ENCODE measurements at regions not wholly inside any gene's neighbourhood (a gene's known extent, or its start where the extent isn't known, plus 50 kb on each side); places are given as distances from the start of the nearest gene placed in this dataset.

DNA sequence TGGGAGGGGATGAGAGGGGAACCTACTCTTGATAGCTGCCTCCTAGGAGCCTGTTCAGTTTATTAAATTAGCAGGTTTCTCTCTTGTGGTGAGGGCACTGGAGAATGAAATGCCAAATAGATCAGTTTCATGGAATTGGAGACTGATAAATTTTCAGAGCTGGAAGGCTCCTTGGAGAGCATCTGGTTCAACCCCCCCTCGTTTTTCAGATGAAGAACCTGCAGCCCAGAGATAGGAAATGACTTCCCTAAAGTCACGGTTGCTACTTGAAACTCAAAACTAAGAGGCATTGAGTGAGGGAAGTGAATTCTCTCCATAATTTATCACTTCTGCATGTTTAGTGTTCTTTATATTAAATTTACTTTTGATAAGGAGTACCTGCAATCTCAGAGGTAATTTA, 366.0 kb upstream of the CCL2 start:
- H3K9me3 ChIP-seq (ENCODE audit: control insufficient read depth, insufficient read depth, low read length), result peaks cover 2% of the 10 kb centered on the region; the same call in 1 of the 2 replicates
- H3K4me3 ChIP-seq (ENCODE audit: insufficient read depth, low read depth, low read length), result no peak overlapping the region
- no peaks in the 10 kb centered on the region for H3K4me1 ChIP-seq (ENCODE audit: control insufficient read depth, insufficient read depth, low read length)
- H3K23ac ChIP-seq (ENCODE audit: low read depth, low read length), result no peak overlapping the region
- no peak overlapping the region for H2BK5ac ChIP-seq (ENCODE audit: low read depth, low read length, poor library complexity, severe bottlenecking)
- TF ChIP-seq RAD21 (IDR thresholded peaks at IDR 0.05; ENCODE audit: low read length), result no peak
- TF ChIP-seq CEBPB (IDR thresholded peaks at IDR 0.05; ENCODE audit: low read depth, low read length), result no peak
- TF ChIP-seq, protein P1, sequence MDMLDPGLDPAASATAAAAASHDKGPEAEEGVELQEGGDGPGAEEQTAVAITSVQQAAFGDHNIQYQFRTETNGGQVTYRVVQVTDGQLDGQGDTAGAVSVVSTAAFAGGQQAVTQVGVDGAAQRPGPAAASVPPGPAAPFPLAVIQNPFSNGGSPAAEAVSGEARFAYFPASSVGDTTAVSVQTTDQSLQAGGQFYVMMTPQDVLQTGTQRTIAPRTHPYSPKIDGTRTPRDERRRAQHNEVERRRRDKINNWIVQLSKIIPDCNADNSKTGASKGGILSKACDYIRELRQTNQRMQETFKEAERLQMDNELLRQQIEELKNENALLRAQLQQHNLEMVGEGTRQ (IDR thresholded peaks at IDR 0.05; ENCODE audit: low read depth, low read length), result no peak
- TF ChIP-seq SMC3 (IDR thresholded peaks at IDR 0.05; ENCODE audit: low read depth, low read length), result no peak
- TF ChIP-seq CHD1 (IDR thresholded peaks at IDR 0.05; ENCODE audit: low read depth, low read length), result no peak
- no peak for TF ChIP-seq RFX5 (IDR thresholded peaks at IDR 0.05; ENCODE audit: low read depth, low read length)
- TF ChIP-seq MAFK (IDR thresholded peaks at IDR 0.05; ENCODE audit: low read depth, low read length), result no peak
- no peak for TF ChIP-seq POLR2A (IDR thresholded peaks at IDR 0.05; ENCODE audit: low read depth, low read length)
- TF ChIP-seq NFE2L2 (IDR thresholded peaks at IDR 0.05; ENCODE audit: low read depth, low read length), result no peak
- TF ChIP-seq BHLHE40 (IDR thresholded peaks at IDR 0.05; ENCODE audit: low read depth, low read length), result no peak
- no peak for TF ChIP-seq FOS (IDR thresholded peaks at IDR 0.05; ENCODE audit: low read depth, low read length)
- TF ChIP-seq, protein P2, sequence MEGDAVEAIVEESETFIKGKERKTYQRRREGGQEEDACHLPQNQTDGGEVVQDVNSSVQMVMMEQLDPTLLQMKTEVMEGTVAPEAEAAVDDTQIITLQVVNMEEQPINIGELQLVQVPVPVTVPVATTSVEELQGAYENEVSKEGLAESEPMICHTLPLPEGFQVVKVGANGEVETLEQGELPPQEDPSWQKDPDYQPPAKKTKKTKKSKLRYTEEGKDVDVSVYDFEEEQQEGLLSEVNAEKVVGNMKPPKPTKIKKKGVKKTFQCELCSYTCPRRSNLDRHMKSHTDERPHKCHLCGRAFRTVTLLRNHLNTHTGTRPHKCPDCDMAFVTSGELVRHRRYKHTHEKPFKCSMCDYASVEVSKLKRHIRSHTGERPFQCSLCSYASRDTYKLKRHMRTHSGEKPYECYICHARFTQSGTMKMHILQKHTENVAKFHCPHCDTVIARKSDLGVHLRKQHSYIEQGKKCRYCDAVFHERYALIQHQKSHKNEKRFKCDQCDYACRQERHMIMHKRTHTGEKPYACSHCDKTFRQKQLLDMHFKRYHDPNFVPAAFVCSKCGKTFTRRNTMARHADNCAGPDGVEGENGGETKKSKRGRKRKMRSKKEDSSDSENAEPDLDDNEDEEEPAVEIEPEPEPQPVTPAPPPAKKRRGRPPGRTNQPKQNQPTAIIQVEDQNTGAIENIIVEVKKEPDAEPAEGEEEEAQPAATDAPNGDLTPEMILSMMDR (conservative IDR thresholded peaks at IDR 0.05; ENCODE audit: low read depth, low read length), result no peak
- TF ChIP-seq RCOR1 (IDR thresholded peaks at IDR 0.05; ENCODE audit: insufficient replicate concordance, low read length), result no peak
- TF ChIP-seq, protein P3, sequence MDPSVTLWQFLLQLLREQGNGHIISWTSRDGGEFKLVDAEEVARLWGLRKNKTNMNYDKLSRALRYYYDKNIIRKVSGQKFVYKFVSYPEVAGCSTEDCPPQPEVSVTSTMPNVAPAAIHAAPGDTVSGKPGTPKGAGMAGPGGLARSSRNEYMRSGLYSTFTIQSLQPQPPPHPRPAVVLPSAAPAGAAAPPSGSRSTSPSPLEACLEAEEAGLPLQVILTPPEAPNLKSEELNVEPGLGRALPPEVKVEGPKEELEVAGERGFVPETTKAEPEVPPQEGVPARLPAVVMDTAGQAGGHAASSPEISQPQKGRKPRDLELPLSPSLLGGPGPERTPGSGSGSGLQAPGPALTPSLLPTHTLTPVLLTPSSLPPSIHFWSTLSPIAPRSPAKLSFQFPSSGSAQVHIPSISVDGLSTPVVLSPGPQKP (IDR thresholded peaks at IDR 0.05; ENCODE audit: borderline replicate concordance, low read depth, low read length), result no peak
- TF ChIP-seq MXI1 (IDR thresholded peaks at IDR 0.05; ENCODE audit: borderline replicate concordance, low read depth, low read length), result no peak
- TF ChIP-seq MAZ (IDR thresholded peaks at IDR 0.05; ENCODE audit: borderline replicate concordance, low read depth, low read length), result no peak
- ChIA-PET POLR2A (ENCODE audit: unreplicated experiment) (no interaction called here), CTCF (no interaction called here)
- dilution Hi-C loops (cut with HindIII; ENCODE audit: low sequenced_read_pairs, unreplicated experiment) (no loop called here), in situ Hi-C loops (cut with MboI; ENCODE audit: low sequenced_read_pairs) (no loop called here), intact Hi-C loops (cut with micrococcal nuclease) (no loop called here)
- no peak overlapping the region for H2BK20ac ChIP-seq (ENCODE audit: low read depth, low read length)
- H3K27me3 ChIP-seq (ENCODE audit: control insufficient read depth, insufficient read depth, low read length), result no peaks in the 10 kb centered on the region
- H4K8ac ChIP-seq (ENCODE audit: low read depth in 2 of 2, low read length in 2 of 2), result no peak overlapping the region
- ATAC-seq (ENCODE audit: low read depth) (no peak), DNase-seq (no peak)
- no peaks in the 10 kb centered on the region for H3K9me1 ChIP-seq (ENCODE audit: insufficient read depth, low read length)
- no peak overlapping the region for H3K18ac ChIP-seq (ENCODE audit: low read depth, low read length)
- H3K27ac ChIP-seq (ENCODE audit: insufficient read depth, low read length), result no peak overlapping the region
- no peak overlapping the region for H3K9ac ChIP-seq (ENCODE audit: low read depth, low read length)
- H4K91ac ChIP-seq (ENCODE audit: insufficient read depth, low read depth, low read length), result no peak overlapping the region
- H3K14ac ChIP-seq (replicated peaks; ENCODE audit: low read depth, low read length), result no peak overlapping the region
- no peak overlapping the region for H2BK120ac ChIP-seq (ENCODE audit: low read depth, low read length)
- no peak overlapping the region for H2AK5ac ChIP-seq (ENCODE audit: low read depth, low read length)
- no peaks in the 10 kb centered on the region for H3K79me1 ChIP-seq (ENCODE audit: low read depth in 1 of 2, low read length in 2 of 2)
- no peak overlapping the region for H2AK9ac ChIP-seq (replicated peaks; ENCODE audit: low read depth, low read length, poor library complexity)
- no peaks in the 10 kb centered on the region for H3K36me3 ChIP-seq (ENCODE audit: control insufficient read depth, insufficient read depth, low read length)
- H4K5ac ChIP-seq (ENCODE audit: low read depth, low read length), result no peak overlapping the region
- H2AFZ ChIP-seq (replicated peaks; ENCODE audit: low read length, poor library complexity), result no peak overlapping the region
- H3K4ac ChIP-seq (ENCODE audit: low read depth, low read length), result no peak overlapping the region
- H3K56ac ChIP-seq (ENCODE audit: extremely low read depth, insufficient read depth, low read length), result no peak overlapping the region
- BruUV-seq (replicated peaks), result no TSS peak
- H3K4me2 ChIP-seq (ENCODE audit: low read depth, low read length), result no peak overlapping the region
- no peak overlapping the region for H2BK15ac ChIP-seq (ENCODE audit: low read depth, low read length)
- no CpG with 5 or more reads among the region's 2 CpGs for WGBS, 2 experiments (ENCODE audit: extremely low coverage in 2 of 2, insufficient read length in 1 of 2)
- H4K20me1 ChIP-seq (ENCODE audit: insufficient read depth, low read length), result no peaks in the 10 kb centered on the region

Measured in IMR-90 (cell line).